Neural cell (in vitro differentiated cells): ENCODE measurements at regions not wholly inside any gene's neighbourhood (a gene's known extent, or its start where the extent isn't known, plus 50 kb on each side); places are given as distances from the start of the nearest gene placed in this dataset.

ENCODE experiments used
- H2AFZ ChIP-seq: fragments of 200-600, 300-800 bp; sonication (generic), shearing (Covaris generic); 2 replicates; pipeline ENCODE4 v1.6.0; 2014; ENCODE audit warnings: low read depth, mild to moderate bottlenecking, antibody characterized with exemption, low read length, moderate library complexity
- H3F3A ChIP-seq: fragments of 200-600 bp; shearing (Covaris generic); 2 replicates; pipeline ENCODE4 v1.6.1; 2016; ENCODE audit warnings: mild to moderate bottlenecking, moderate library complexity, mixed read lengths, antibody characterized with exemption, low read length; ENCODE audit not compliant: insufficient read depth, poor library complexity, severe bottlenecking
- H3K27ac ChIP-seq: fragments of 200-600, 300-800 bp; sonication (generic), shearing (Covaris generic); 2 replicates; pipeline ENCODE4 v1.5.1; 2014; ENCODE audit warnings: mild to moderate bottlenecking, low read length, moderate library complexity
- H3K27me3 ChIP-seq: fragments of 300-800, 200-600 bp; sonication (generic), shearing (Covaris generic); 2 replicates; pipeline ENCODE4 v1.6.0; 2014; ENCODE audit warnings: mild to moderate bottlenecking, low read depth, low read length, moderate library complexity; ENCODE audit not compliant: insufficient read depth
- H3K36me3 ChIP-seq: fragments of 300-800, 200-600 bp; sonication (generic), shearing (Covaris generic); 2 replicates; pipeline ENCODE4 v1.5.1; 2014; ENCODE audit warnings: mild to moderate bottlenecking, antibody characterized with exemption, low read length, moderate library complexity; ENCODE audit not compliant: insufficient read depth
- H3K4me2 ChIP-seq: fragments of 300-800, 200-600 bp; sonication (generic), shearing (Covaris generic); 2 replicates; pipeline ENCODE4 v1.6.0; 2014; ENCODE audit warnings: mild to moderate bottlenecking, low read length
- H3K4me3 ChIP-seq: fragments of 300-800, 200-600 bp; sonication (generic), shearing (Covaris generic); 2 replicates; pipeline ENCODE4 v1.5.1; 2014; ENCODE audit warnings: mild to moderate bottlenecking, low read length, moderate library complexity
- H3K79me2 ChIP-seq: fragments of 200-600 bp; shearing (Covaris generic); replicated peaks from 2 replicates; pipeline ENCODE4 v1.6.0; 2014; ENCODE audit warnings: mild to moderate bottlenecking, low read length, moderate library complexity; ENCODE audit not compliant: insufficient read depth
- H3K9ac ChIP-seq: fragments of 300-800, 200-600 bp; sonication (generic), shearing (Covaris generic); 2 replicates; pipeline ENCODE4 v1.6.1; 2016; ENCODE audit warnings: mild to moderate bottlenecking, low read length, mixed read lengths
- H3K9me2 ChIP-seq: fragments of 200-600 bp; shearing (Covaris generic); 2 replicates; pipeline ENCODE4 v1.6.1; 2016; ENCODE audit warnings: mild to moderate bottlenecking, low read length, mixed read lengths; ENCODE audit not compliant: insufficient read depth
- H3K9me3 ChIP-seq: fragments of 200-600, 300-800 bp; sonication (generic), shearing (Covaris generic); 2 replicates; pipeline ENCODE4 v1.6.1; 2016; ENCODE audit warnings: mild to moderate bottlenecking, mixed run types, low read length, moderate library complexity, mixed read lengths
- H4K20me1 ChIP-seq: fragments of 200-600 bp; shearing (Covaris generic); 2 replicates; pipeline ENCODE4 v1.6.1; 2016; ENCODE audit warnings: mild to moderate bottlenecking, mixed run types; ENCODE audit not compliant: insufficient read depth
- EP300 ChIP-seq: fragments of 450-650 bp; conservative IDR thresholded peaks from 2 replicates; pipeline ENCODE4 v1.6.1; 2014; ENCODE audit warnings: antibody characterized with exemption, mild to moderate bottlenecking, moderate library complexity; ENCODE audit not compliant: poor library complexity, severe bottlenecking
- EZH2 ChIP-seq: fragments of 200-600, 300-800 bp; shearing (Covaris generic), sonication (generic); IDR thresholded peaks from 2 replicates; pipeline ENCODE4 v1.6.1; 2014; ENCODE audit warnings: antibody characterized with exemption, low read length, borderline replicate concordance, mild to moderate bottlenecking; ENCODE audit not compliant: insufficient read depth, poor library complexity, severe bottlenecking
- MXI1 ChIP-seq: fragments of 450-650 bp; conservative IDR thresholded peaks from 2 replicates; pipeline ENCODE4 v1.6.1; 2014; ENCODE audit warnings: antibody characterized with exemption, mild to moderate bottlenecking; ENCODE audit not compliant: poor library complexity, severe bottlenecking
- POLR2AphosphoS5 ChIP-seq: IDR thresholded peaks from 2 replicates; pipeline ENCODE4 v1.6.1; 2012
- RAD21 ChIP-seq: fragments of 450-650 bp; conservative IDR thresholded peaks from 2 replicates; pipeline ENCODE4 v1.6.1; 2014; ENCODE audit warnings: antibody characterized with exemption, mild to moderate bottlenecking, moderate library complexity
- SMC3 ChIP-seq: fragments of 450-650 bp; conservative IDR thresholded peaks from 2 replicates; pipeline ENCODE4 v1.6.1; 2014; ENCODE audit warnings: antibody characterized with exemption, mild to moderate bottlenecking, moderate library complexity; ENCODE audit not compliant: poor library complexity
- TAF1 ChIP-seq: IDR thresholded peaks from 2 replicates; pipeline ENCODE4 v1.6.1; 2012; ENCODE audit warnings: low read depth
- TF ChIP-seq, protein P1 (sequence below): IDR thresholded peaks from 2 replicates; pipeline ENCODE4 v1.6.1; 2012; ENCODE audit warnings: borderline replicate concordance
- TF ChIP-seq, protein P2 (sequence below): fragments of 450-650 bp; IDR thresholded peaks from 2 replicates; pipeline ENCODE4 v1.5.1; 2014; ENCODE audit warnings: antibody characterized with exemption, mild to moderate bottlenecking, moderate library complexity; ENCODE audit not compliant: poor library complexity, severe bottlenecking

DNA sequence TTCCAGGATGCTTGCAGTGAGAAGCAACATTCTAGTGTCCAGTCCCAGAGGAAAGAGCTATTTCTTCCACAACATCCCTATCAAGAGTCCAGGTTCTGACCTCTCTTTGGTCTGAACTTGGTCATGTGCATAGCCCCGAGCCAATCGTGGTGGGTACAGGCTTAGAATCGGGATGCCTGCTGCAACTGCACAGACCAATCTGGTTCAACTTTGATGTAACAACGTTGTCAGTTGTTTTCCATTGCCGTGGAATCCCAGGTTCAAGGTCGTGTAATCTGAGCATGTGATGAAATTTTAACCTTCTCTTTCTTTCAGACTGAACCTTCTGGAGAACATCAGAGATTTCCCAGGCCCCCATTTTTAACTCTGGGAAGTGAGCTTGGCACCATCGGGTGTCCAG is 130.5 kb downstream of the ANKRD60 start:
- Histone ChIP-seq H3F3A (no peaks in the 10 kb centered on the region), H3K4me3 (no peak overlapping the region), H4K20me1 (no peaks in the 10 kb centered on the region), H3K9me2 (no peaks in the 10 kb centered on the region), H3K27me3 (no peaks in the 10 kb centered on the region), H3K9me3 (no peaks in the 10 kb centered on the region), H3K4me2 (no peak overlapping the region), H3K79me2 (no peaks in the 10 kb centered on the region), H3K36me3 (no peaks in the 10 kb centered on the region), H3K27ac (no peak overlapping the region), H2AFZ (no peak overlapping the region), H3K9ac (no peak overlapping the region)
- TF ChIP-seq SMC3 = no peak
- no peak for TF ChIP-seq RAD21
- TF ChIP-seq, protein P1, sequence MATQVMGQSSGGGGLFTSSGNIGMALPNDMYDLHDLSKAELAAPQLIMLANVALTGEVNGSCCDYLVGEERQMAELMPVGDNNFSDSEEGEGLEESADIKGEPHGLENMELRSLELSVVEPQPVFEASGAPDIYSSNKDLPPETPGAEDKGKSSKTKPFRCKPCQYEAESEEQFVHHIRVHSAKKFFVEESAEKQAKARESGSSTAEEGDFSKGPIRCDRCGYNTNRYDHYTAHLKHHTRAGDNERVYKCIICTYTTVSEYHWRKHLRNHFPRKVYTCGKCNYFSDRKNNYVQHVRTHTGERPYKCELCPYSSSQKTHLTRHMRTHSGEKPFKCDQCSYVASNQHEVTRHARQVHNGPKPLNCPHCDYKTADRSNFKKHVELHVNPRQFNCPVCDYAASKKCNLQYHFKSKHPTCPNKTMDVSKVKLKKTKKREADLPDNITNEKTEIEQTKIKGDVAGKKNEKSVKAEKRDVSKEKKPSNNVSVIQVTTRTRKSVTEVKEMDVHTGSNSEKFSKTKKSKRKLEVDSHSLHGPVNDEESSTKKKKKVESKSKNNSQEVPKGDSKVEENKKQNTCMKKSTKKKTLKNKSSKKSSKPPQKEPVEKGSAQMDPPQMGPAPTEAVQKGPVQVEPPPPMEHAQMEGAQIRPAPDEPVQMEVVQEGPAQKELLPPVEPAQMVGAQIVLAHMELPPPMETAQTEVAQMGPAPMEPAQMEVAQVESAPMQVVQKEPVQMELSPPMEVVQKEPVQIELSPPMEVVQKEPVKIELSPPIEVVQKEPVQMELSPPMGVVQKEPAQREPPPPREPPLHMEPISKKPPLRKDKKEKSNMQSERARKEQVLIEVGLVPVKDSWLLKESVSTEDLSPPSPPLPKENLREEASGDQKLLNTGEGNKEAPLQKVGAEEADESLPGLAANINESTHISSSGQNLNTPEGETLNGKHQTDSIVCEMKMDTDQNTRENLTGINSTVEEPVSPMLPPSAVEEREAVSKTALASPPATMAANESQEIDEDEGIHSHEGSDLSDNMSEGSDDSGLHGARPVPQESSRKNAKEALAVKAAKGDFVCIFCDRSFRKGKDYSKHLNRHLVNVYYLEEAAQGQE = no peak
- TF ChIP-seq EP300 = no peak
- TF ChIP-seq MXI1 = no peak

DNA sequence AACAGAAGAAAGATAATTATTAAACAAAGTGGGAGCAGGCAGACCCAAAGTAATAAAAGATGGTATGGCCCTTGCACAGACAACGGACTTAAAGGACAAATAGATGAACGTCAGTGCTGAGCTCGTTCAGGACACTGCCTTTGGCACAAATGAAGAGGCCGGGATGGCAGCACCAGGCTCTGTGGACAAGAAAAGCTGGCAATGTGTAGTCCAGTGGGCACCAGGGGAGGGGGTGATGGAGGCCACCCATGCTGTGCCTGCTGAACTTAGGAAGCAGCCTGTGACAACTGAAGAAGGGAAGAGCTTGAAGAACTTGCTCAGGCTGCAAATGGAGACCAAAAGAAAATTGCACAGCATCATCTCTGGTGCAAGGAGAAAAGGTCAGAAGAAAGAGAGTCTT is 131.0 kb downstream of the ANKRD60 start:
- H3K4me3 ChIP-seq = no peak overlapping the region
- H3F3A ChIP-seq = no peaks in the 10 kb centered on the region
- no peak overlapping the region for H3K27ac ChIP-seq
- H4K20me1 ChIP-seq = no peaks in the 10 kb centered on the region
- H3K9ac ChIP-seq = no peak overlapping the region
- H2AFZ ChIP-seq = no peak overlapping the region
- H3K36me3 ChIP-seq = no peaks in the 10 kb centered on the region
- H3K9me2 ChIP-seq = no peaks in the 10 kb centered on the region
- no peaks in the 10 kb centered on the region for H3K27me3 ChIP-seq
- H3K4me2 ChIP-seq = no peak overlapping the region
- no peaks in the 10 kb centered on the region for H3K9me3 ChIP-seq
- H3K79me2 ChIP-seq = no peaks in the 10 kb centered on the region
- TF ChIP-seq TAF1 (no peak), POLR2AphosphoS5 (no peak), SMC3 (no peak), EP300 (no peak), MXI1 (no peak), RAD21 (no peak), EZH2 (no peak)
- TF ChIP-seq, protein P1 = no peak
- TF ChIP-seq, protein P2, sequence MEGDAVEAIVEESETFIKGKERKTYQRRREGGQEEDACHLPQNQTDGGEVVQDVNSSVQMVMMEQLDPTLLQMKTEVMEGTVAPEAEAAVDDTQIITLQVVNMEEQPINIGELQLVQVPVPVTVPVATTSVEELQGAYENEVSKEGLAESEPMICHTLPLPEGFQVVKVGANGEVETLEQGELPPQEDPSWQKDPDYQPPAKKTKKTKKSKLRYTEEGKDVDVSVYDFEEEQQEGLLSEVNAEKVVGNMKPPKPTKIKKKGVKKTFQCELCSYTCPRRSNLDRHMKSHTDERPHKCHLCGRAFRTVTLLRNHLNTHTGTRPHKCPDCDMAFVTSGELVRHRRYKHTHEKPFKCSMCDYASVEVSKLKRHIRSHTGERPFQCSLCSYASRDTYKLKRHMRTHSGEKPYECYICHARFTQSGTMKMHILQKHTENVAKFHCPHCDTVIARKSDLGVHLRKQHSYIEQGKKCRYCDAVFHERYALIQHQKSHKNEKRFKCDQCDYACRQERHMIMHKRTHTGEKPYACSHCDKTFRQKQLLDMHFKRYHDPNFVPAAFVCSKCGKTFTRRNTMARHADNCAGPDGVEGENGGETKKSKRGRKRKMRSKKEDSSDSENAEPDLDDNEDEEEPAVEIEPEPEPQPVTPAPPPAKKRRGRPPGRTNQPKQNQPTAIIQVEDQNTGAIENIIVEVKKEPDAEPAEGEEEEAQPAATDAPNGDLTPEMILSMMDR = no peak
